GM21619 (cell line): ENCODE measurements at regions not wholly inside any gene's neighbourhood (a gene's known extent, or its start where the extent isn't known, plus 50 kb on each side); places are given as distances from the start of the nearest gene placed in this dataset.
A peak's percentile ranks its signal among the peaks of the same experiment; 100 is the strongest.

Experiments
- ATAC-seq: cut with Tn5 transposase; IDR thresholded peaks from one replicate; pipeline ENCODE4 v1.9.1; 2021; ENCODE audit not compliant: unreplicated experiment

DNA sequence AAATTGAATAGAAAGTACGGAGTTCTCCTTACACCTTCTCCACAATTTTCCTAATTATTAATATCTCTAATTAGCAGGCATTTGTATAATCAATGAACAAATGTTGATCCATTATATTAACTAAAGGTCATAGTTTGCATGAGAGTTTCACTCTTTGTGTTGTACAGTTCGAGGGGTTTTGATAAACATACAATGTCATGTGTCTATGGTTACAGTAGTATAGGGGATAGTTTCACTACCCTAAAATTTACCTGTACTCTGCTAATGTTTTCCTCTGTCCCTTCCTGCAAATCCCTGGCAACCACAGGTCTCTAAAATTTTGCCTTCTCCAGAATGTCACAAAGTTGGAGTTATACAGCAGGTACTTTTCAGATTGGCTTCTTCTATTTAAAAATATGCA is 1199.8 kb upstream of the GJE1 start:
- no peak for ATAC-seq

DNA sequence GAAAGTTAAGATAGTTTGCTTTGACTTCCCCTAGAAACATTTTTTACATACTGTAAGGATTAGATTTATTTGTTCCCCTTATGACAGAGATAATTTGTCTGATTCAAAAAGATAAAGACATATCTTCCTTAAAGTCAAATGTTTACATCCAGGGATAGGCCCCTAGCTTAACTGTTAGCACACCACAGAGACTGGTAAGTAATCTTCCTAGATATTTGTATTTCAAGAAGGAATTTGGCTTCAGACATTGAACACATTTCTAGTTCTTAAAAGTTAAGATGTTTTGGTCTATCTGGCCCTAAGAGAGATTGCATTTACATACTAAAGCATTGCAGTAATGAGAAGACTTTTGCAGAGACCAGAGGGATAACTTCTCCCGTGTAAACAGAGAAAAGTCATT is 1201.1 kb upstream of the GJE1 start:
- ATAC-seq = no peak

DNA sequence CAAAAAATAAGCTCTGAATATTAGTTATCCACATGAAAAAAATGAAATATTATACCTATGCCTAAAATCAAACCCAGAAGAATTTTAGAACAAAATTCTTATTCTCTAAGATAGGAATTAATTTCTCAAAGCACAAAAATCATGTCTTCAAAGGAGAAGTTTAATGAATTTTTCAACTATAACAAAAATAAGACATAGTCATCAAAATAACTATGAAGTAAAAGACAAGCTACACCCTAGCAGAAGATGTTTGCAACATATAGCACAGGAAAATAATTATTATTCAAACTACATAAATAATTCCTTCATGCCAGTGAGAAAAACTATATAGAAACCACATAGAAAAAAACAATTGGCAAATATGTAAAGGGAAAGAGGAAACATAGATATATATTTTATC is 1203.6 kb upstream of the GJE1 start:
- ATAC-seq = no peak

DNA sequence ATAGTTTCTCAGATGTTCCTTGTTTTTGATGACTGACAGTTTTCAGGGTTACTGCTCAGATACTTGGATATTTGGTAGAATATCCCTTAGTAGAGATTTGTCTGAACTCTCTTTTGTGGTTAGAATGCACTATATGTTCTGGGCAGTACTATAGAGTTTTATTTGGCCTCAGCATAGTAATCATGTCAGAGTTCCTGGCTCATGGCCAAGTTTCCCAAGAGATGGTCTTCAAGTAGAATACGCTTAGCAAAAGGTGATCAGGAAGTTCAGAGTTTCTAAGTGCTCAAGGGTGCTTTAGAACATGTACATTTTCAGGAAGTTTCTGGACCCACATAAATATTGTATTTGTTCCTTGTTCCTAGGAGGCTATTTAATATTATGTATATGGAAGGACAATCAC is 1209.7 kb upstream of the GJE1 start:
- ATAC-seq = no peak

DNA sequence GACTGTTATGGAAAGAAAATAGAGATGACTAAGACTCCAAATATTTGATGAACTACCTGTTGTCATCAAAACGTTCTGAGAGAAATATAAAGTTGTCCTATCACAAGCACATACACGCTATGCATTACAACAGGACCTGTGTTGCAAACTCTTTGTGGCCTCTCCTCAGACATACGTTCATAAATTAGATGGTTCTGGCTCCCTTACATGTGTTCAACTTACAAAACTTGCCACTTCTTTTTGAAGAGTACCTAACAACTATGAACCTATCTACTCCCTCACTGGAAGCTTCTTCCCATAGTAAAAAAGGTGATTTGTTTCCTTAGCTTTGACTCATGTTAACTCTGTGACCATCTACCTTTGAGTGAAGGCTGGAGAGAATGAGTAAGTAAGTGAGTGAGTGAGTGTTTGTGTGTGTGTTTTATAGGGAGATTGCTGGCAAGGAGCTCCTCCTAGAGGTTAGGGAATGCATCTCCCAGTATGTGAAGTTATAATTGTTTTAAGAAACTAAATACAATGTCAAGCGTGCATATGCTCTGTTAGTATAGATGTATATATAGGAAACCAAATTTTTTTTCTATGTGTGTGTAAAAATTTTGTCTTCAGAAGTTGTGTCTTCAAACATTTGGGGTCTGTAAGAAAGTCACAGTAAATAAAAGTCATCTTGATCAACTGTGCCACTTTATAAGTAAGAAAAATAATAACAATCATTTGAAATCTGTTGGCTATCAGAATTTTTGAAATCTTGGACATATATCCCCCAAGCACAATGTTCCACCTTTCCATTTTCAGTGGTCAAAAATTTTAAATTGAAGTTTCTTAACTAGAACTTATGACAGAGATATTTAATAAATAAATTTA is 1211.1 kb upstream of the GJE1 start:
- ATAC-seq = peak; percentile 76

DNA sequence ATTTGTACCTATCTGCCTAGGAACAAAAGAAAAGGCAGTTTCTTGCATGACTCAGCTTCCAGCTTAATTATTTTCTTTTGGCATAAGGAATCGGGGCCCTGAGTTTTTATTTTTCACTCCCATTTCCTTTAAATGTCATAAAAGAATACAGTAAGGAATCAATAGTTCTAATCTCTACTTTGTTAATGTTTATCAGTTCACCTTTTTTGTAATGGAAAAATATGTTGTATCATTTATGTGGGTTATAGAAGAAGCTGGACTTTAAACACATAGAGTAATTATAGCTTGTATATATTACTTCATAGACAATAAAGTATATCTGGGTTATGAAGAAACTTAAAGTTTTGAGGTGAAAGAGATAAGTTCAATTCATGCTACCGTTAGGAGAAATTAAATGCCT is 1214.8 kb upstream of the GJE1 start:
- no peak for ATAC-seq

DNA sequence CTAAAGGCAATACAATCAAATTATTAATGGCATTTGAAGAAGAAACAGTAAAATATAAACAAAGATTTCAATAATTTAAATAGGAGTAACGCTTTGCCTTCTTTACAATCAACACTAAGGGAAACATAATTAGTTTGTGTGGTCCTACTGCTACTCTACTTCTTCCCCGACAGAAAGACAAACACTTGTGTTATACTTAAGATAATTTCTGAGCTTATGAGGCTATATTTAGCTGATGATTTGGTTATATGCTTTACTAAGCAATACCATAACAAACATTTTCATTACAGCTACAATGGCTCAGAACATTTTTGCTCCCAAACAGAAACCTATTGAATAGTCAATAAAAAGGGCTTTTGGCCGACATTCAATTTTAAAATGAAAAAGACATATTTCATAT is 1217.2 kb upstream of the GJE1 start:
- ATAC-seq = no peak

DNA sequence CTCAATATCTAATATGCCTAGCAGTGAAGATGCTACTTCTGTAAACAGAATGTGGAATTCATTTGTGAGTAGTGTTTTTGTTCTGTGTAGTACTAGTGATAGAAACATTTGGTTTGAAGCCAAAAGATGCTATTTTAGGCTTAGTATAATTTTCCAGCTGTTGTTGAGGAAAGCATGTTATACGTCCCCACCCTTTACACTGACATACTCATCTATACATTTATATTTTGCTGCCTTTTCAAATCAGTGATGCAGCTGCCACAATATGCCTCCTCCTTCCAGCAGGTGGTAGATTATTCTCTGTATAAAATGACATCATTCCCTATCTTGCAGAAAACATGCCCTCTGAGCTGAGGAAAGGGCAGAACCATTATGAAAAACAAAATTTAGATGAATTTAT is 1217.6 kb upstream of the GJE1 start:
- no peak for ATAC-seq

DNA sequence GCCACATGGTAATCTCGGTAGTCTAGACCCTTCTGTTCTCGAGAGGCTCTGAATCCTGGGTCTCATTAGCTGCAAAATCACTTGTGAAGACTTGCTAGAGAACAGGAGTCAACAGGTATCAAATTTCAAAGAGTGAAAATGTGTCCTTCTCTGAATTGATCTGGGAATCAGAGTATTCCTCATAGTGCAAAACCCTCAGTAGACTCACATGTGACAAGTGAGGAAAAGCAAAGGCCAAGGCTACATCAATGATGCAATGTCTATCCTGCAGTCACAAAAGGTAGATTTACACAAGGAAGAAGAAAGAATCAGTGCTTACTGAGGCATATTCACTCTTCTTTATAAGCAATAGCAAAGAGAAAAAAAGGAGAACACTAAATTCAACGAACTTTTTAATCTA is 1220.0 kb upstream of the GJE1 start:
- ATAC-seq = no peak

DNA sequence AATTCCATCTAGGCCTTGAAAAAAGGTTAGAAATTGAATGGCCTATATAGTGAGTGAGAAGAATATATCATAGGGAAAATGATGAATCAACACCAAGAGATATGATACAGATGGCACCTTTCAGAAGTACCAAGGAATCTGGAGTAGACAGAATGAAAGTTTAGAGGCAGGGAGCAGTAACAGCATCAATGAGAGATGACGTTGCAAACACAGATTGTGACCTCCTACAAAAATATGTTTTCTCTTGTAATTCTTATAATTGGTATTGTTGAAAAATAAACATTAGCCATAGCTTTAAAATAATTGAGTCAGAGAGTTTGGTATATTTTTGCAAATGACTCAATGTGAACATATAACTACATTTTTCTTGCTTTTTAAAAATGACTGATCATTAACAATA is 1223.1 kb upstream of the GJE1 start:
- no peak for ATAC-seq

DNA sequence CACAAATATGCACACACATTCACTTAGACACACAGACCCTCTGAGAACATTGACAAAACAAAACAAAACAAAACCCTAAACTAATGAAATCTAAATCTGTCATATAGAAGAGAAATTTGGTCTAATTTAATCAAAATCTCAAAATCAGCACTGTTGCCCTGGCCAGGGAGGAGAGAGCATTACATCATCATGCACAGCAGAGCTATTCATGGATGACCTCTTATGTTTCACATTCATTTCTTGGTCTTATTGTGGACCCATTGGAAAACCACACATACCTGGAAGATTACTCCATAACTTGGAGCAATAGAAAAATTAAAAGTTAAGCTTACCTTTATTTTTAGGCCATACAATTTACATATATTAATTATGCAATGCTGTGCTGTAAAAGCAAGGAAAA is 1223.6 kb upstream of the GJE1 start:
- ATAC-seq = no peak

DNA sequence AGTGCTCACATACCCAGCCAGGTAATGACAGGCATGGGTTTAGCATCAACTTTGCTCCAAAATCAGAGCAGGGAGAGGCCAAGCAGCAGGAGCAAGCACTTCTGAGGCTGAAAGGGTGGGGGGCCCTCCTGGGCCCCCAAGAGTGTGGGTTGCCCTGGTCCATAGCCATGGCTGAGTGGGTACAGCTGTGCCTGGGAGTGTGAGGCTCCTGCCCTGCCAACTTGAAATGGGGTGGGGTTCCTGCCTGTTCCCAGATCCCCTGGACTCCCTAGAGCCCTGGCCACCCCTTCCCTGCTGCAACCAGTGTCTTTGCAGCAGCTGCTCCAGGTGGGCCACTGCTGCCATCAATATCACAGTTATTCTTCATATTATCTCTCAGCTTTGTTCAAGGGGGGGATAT is 1224.2 kb upstream of the GJE1 start:
- ATAC-seq = no peak

DNA sequence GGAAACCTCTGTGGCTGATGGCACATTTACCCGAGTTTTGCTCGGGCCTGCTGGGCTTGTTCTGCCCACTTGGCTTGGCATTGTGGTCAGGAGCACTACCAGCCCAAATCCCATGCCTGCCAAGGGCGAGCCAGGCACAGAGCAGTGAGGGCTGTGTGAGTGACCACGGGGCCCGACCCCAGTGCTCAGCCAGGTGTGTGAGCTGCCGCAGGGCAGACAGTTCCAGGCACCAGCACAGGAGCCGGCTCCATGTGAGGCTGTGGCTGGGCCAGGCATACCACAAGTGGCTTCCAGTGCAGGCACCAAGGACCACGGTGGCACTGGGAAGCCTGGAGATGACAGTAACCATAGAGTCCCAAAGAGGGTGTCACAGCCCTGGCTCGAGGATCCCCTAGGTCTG is 1225.5 kb upstream of the GJE1 start:
- no peak for ATAC-seq

DNA sequence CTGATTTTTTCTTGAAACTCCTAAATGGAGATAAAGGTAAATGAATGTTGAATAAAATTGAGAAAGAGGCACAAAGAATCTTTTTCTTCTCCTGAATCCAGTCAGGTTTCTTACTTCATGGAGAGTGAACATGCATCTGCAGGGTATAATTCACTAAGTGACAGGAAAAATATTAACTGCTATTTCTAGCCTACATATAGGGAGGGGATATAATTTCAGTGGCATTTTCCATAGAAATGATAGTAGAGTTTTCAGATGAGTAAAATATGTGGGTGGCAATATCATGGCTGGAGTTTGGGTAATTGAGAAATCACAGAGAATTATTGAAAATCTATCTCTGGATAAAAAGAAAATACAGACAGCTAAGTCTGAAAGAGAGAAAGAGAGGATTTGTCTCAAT is 1227.0 kb upstream of the GJE1 start:
- no peak for ATAC-seq

DNA sequence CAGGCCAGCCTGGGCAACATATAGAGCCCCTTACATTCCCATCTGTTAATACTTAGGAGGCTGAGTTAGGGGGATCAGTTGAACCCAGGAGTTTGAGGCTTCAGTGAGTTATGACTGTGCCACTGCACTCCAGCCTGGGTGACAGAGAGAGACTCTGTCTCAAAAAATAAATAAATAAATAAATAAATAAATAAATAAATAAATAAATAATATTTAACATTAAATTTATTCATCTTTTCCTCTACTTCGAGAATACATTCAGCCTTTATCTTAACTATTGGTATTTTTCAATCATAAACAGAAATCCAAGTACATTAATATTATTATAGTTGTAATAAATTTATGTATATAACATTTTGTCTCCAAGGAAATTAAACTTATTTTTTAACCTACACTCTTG is 1227.7 kb upstream of the GJE1 start:
- ATAC-seq = no peak

DNA sequence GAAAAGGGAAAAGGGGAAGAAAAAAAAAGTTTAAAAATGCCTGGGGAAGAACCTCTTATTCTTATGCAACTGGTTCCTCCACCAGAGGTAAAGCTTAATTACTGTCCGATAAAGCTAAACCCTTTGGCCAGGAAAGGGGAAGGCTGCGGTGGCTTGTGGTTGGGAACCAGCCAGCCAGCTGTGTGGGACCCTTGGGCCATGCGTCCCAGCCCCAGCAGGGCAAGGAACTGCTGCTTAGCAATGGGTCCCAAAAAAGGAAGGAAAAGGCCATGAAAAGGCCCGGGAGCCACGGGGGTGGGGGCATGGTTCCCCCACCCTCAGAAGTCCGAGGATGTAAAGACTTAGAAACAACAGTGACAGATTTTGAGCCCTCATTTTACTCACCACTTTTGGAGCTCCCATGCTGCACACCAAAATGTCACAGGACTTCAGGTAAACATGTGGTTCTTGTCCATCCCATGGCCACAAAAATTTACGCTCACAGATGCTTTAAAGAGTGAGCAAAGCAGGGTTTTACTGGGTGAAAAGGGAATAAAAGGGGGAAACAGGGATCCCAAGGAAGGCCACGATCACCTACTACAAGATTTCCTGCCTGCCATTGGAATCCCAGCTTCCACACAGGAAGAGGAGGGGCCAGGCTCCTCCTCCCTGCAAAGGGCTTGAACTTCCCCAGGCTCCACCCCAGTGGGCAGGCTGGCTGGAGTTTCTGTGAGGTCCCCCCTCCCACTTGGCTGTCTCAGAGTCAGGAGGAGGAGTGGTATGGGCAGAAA is 1234.7 kb upstream of the GJE1 start:
- no peak for ATAC-seq

DNA sequence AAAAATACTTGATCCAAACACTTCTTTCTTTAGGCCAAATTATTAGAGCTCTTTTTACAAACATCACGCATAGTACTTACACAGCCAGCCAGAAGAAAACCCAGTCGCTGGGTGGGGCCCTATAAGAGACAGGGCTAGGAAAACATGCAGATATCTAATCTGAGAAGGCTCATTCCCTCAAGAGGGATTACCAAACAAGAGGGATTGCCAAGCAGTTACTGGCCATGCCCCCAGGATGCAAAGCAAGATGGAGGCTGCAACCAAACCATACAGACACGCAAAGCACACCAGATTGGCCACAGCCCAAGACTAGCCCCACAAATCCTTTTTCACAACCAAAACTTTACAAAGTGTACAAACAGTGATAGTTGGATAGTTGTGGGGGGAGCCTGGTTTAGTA is 1235.4 kb upstream of the GJE1 start:
- no peak for ATAC-seq

DNA sequence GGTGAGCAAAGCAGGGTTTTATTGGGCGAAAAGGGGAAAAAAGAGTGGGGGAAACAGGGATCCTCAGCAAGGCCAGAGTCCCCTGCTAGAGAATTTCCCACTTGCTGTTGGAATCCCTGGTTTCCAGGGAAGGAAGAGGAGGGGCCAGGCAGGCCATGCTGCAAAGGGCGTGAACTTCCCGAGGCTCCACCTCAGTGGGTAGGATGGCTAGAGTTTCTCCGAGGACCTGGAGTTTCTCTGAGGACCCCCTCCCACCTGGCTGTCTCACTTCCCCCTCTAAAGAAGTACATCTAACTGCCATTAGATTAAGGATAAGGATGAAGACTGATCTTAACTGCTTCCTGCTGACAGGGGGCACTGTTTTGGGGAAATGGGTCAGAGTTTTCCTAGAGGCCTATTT is 1239.3 kb upstream of the GJE1 start:
- ATAC-seq = no peak

DNA sequence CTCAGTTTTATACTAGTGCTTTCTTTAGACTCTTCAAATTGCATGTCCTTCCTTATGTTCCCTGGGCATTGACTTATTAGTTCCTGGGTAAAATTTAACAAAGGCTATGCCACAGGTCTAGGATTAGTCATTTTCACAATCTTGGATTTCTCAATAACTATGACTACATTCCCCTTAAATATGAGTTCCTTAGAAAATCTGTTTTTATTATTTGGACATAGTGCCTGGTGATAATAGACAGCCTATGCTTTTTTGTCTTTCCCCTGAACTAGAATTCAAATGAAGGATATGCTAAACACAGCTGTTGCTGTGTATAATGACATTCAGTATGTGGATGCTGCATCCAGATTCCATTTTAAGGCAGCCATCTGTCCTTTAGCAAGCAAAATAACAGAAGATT is 1252.8 kb upstream of the GJE1 start:
- ATAC-seq = no peak

DNA sequence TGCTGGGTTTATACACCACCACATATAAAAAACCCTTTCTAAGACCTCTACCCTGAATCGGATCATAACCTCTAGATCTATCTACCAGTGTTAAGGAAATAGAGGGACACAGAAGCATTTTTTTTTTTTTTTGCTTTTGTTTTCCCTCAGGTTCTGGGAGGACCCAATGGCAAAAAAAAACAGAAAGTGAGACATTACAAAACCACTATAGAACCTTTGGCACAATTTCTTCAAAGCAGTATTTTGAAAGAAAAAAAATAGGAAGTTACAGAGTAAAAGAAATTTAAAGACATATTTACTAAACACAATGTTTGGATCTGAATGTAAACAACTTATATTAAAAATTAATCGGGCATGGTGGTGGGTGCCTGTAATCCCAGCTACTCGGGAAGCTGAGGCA is 1258.7 kb upstream of the GJE1 start:
- ATAC-seq = no peak

DNA sequence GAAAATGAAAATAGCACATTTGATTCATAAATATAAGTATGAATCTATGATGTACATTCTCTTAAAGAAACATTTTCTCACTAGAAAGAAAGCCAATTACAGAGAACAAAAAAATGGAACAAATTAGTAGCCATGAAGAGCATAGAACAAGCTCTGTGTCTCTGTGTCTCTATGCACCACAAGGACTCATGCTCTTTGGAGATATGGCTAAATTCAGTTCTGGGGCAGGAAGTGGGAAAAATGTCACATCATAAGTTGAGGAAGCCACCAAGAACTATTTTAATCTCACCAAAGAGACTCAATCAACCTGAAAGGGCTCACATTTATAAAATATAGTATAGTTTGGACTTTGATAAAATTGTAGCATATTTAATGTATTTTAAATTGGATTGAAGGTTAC is 1259.8 kb upstream of the GJE1 start:
- no peak for ATAC-seq

DNA sequence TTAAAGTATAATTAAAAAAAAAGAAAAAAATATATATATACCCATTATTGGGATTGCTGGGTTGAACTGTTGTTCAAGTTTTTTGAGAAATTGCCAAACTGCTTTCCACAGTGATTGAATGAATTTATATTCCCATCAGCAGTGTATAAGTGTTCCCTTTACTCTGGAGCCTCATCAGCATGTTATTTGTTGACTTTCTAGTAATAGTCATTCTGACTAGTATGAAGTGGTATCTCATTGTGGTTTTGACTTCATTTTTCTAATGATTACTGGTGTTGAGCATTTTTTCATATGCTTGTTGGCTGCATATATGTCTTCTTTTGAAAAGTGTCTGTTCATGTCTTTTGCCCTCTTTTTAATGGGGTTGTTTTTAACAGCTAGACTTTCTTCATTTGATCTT is 1260.8 kb upstream of the GJE1 start:
- no peak for ATAC-seq

DNA sequence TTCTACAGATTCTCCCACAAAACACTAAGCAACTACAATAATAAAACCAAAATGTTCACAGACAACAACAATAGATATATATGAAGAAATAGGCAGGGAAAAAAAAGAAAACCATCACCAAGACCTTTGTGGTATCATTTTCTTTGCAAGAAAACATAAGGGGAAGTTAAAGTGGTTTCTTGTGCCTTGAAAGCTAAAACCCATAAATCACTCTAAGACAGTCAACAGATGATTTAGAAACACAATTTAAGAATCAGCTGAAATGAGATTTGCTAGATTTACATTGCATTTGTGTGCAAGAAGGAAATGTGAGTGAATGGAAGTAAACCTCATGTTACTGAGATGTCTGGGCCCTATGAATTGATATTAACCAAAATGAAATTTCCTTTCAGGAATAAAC is 1265.4 kb upstream of the GJE1 start:
- no peak for ATAC-seq
